ENCODE measurements at regions not wholly inside any gene's neighbourhood (a gene's known extent, or its start where the extent isn't known, plus 50 kb on each side); places are given as distances from the start of the nearest gene placed in this dataset.

GRCh38 chr14:30035361-30035760 lies 107.7 kb upstream of the PRKD1 start:
- Histone ChIP-seq H2AFZ (ENCODE audit: low read length) (no peak overlapping the region), H4K20me1 (ENCODE audit: control insufficient read depth, extremely low read depth, insufficient read depth, low read length) (no peaks in the 10 kb centered on the region), H3K27me3 (ENCODE audit: control insufficient read depth, insufficient read depth, low read length) (no peaks in the 10 kb centered on the region), H3K9me3 (ENCODE audit: control insufficient read depth, insufficient read depth, low read depth, low read length) (no peaks in the 10 kb centered on the region), H3K4me1 (ENCODE audit: control insufficient read depth, extremely low read depth, insufficient read depth, low read length) (no peaks in the 10 kb centered on the region), H3K4me3 (replicated peaks in 1 of 4; ENCODE audit: control extremely low read depth in 1 of 4, insufficient read depth in 1 of 4, low read depth in 3 of 4, low read length in 4 of 4) (no peak overlapping the region), H3K27ac (ENCODE audit: insufficient read depth, low read length) (no peak overlapping the region), H3K4me2 (ENCODE audit: extremely low read depth, insufficient read depth, low read length) (no peak overlapping the region), H3K36me3 (ENCODE audit: control insufficient read depth, insufficient read depth, low read length) (no peaks in the 10 kb centered on the region), H3K79me2 (ENCODE audit: control insufficient read depth, insufficient read depth, low read length) (no peaks in the 10 kb centered on the region), H3K9ac (ENCODE audit: insufficient read depth, low read length) (no peak overlapping the region)
- TF ChIP-seq, protein P1, sequence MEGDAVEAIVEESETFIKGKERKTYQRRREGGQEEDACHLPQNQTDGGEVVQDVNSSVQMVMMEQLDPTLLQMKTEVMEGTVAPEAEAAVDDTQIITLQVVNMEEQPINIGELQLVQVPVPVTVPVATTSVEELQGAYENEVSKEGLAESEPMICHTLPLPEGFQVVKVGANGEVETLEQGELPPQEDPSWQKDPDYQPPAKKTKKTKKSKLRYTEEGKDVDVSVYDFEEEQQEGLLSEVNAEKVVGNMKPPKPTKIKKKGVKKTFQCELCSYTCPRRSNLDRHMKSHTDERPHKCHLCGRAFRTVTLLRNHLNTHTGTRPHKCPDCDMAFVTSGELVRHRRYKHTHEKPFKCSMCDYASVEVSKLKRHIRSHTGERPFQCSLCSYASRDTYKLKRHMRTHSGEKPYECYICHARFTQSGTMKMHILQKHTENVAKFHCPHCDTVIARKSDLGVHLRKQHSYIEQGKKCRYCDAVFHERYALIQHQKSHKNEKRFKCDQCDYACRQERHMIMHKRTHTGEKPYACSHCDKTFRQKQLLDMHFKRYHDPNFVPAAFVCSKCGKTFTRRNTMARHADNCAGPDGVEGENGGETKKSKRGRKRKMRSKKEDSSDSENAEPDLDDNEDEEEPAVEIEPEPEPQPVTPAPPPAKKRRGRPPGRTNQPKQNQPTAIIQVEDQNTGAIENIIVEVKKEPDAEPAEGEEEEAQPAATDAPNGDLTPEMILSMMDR (conservative IDR thresholded peaks at IDR 0.05 in 1 of 2, IDR thresholded peaks at IDR 0.05 in 1 of 2; ENCODE audit: low read depth in 1 of 2, low read length in 2 of 2), result no peak
- no peak for TF ChIP-seq EZH2 (IDR thresholded peaks at IDR 0.05; ENCODE audit: low read length, missing control alignments)
- no peak for DNase-seq (ENCODE audit: low read depth in 2 of 2)

GRCh38 chr14:30045720-30046119 lies 118.1 kb upstream of the PRKD1 start:
- Histone ChIP-seq H3K9ac (ENCODE audit: insufficient read depth, low read length) (no peak overlapping the region), H3K9me3 (ENCODE audit: control insufficient read depth, insufficient read depth, low read depth, low read length) (no peaks in the 10 kb centered on the region), H3K27me3 (ENCODE audit: control insufficient read depth, insufficient read depth, low read length) (no peaks in the 10 kb centered on the region), H3K36me3 (ENCODE audit: control insufficient read depth, insufficient read depth, low read length) (no peaks in the 10 kb centered on the region), H3K4me1 (ENCODE audit: control insufficient read depth, extremely low read depth, insufficient read depth, low read length) (no peaks in the 10 kb centered on the region), H3K27ac (ENCODE audit: insufficient read depth, low read length) (no peak overlapping the region), H2AFZ (ENCODE audit: low read length) (no peak overlapping the region), H3K4me3 (replicated peaks in 1 of 4; ENCODE audit: control extremely low read depth in 1 of 4, insufficient read depth in 1 of 4, low read depth in 3 of 4, low read length in 4 of 4) (no peak overlapping the region), H4K20me1 (ENCODE audit: control insufficient read depth, extremely low read depth, insufficient read depth, low read length) (no peaks in the 10 kb centered on the region), H3K4me2 (ENCODE audit: extremely low read depth, insufficient read depth, low read length) (no peak overlapping the region), H3K79me2 (ENCODE audit: control insufficient read depth, insufficient read depth, low read length) (no peaks in the 10 kb centered on the region)
- TF ChIP-seq EZH2 (IDR thresholded peaks at IDR 0.05; ENCODE audit: low read length, missing control alignments), result no peak
- TF ChIP-seq, protein P1 (conservative IDR thresholded peaks at IDR 0.05 in 1 of 2, IDR thresholded peaks at IDR 0.05 in 1 of 2; ENCODE audit: low read depth in 1 of 2, low read length in 2 of 2), result no peak
- DNase-seq (ENCODE audit: low read depth in 2 of 2), result no peak

GRCh38 chr14:30053103-30053502 lies 125.5 kb upstream of the PRKD1 start:
- no peaks in the 10 kb centered on the region for H4K20me1 ChIP-seq (ENCODE audit: control insufficient read depth, extremely low read depth, insufficient read depth, low read length)
- H3K9me3 ChIP-seq (ENCODE audit: control insufficient read depth, insufficient read depth, low read depth, low read length), result no peaks in the 10 kb centered on the region
- H3K79me2 ChIP-seq (ENCODE audit: control insufficient read depth, insufficient read depth, low read length), result no peaks in the 10 kb centered on the region
- DNase-seq (ENCODE audit: low read depth in 2 of 2), result no peak
- H2AFZ ChIP-seq (ENCODE audit: low read length), result no peak overlapping the region
- no peaks in the 10 kb centered on the region for H3K27me3 ChIP-seq (ENCODE audit: control insufficient read depth, insufficient read depth, low read length)
- no peak overlapping the region for H3K9ac ChIP-seq (ENCODE audit: insufficient read depth, low read length)
- H3K36me3 ChIP-seq (ENCODE audit: control insufficient read depth, insufficient read depth, low read length), result no peaks in the 10 kb centered on the region
- H3K4me2 ChIP-seq (ENCODE audit: extremely low read depth, insufficient read depth, low read length), result no peak overlapping the region
- H3K27ac ChIP-seq (ENCODE audit: insufficient read depth, low read length), result no peak overlapping the region
- TF ChIP-seq EZH2 (IDR thresholded peaks at IDR 0.05; ENCODE audit: low read length, missing control alignments), result no peak
- TF ChIP-seq, protein P1 (conservative IDR thresholded peaks at IDR 0.05 in 1 of 2, IDR thresholded peaks at IDR 0.05 in 1 of 2; ENCODE audit: low read depth in 1 of 2, low read length in 2 of 2), result no peak
- H3K4me1 ChIP-seq (ENCODE audit: control insufficient read depth, extremely low read depth, insufficient read depth, low read length), result no peaks in the 10 kb centered on the region
- no peak overlapping the region for H3K4me3 ChIP-seq (replicated peaks in 1 of 4; ENCODE audit: control extremely low read depth in 1 of 4, insufficient read depth in 1 of 4, low read depth in 3 of 4, low read length in 4 of 4)
